Fibroblast of lung (primary cell): ENCODE measurements at regions not wholly inside any gene's neighbourhood (a gene's known extent, or its start where the extent isn't known, plus 50 kb on each side); places are given as distances from the start of the nearest gene placed in this dataset.
A peak's percentile ranks its signal among the peaks of the same experiment; 100 is the strongest.

ENCODE experiments used
- DNase-seq, 2 donors: peaks; one replicate each; pipeline versions ENCODE4 v3.0.0 to v3.0.0-alpha.2; 2010; ENCODE audit warnings: low read depth in 2 of 2
- H2AFZ ChIP-seq: 2 replicates; pipeline ENCODE4 v1.5.1; 2012; ENCODE audit warnings: low read length, control low read depth, inconsistent platforms
- H3K27ac ChIP-seq: 2 replicates; pipeline ENCODE4 v1.5.1; 2011; ENCODE audit warnings: low read length, control low read depth; ENCODE audit not compliant: insufficient read depth
- H3K27me3 ChIP-seq: 2 replicates; pipeline ENCODE4 v1.5.1; 2011; ENCODE audit warnings: mild to moderate bottlenecking, low read length; ENCODE audit not compliant: control insufficient read depth, insufficient read depth
- H3K36me3 ChIP-seq: 2 replicates; pipeline ENCODE4 v1.5.1; 2011; ENCODE audit warnings: low read length; ENCODE audit not compliant: control insufficient read depth, insufficient read depth
- H3K4me1 ChIP-seq: 2 replicates; pipeline ENCODE4 v1.5.1; 2011; ENCODE audit warnings: low read length; ENCODE audit not compliant: control insufficient read depth, insufficient read depth; ENCODE audit errors: extremely low read depth
- H3K4me2 ChIP-seq: 2 replicates; pipeline ENCODE4 v1.5.1; 2011; ENCODE audit warnings: low read length, control low read depth; ENCODE audit not compliant: insufficient read depth; ENCODE audit errors: extremely low read depth
- H3K4me3 ChIP-seq, 4 experiments: fragments of 200-600 bp in 1 of 4; sonication (generic) in 1 of 4; replicated peaks in 1 of 4; 2 replicates each; pipeline ENCODE4 v1.5.1; 2011 to 2016; ENCODE audit warnings: low read length in 4 of 4, low read depth in 3 of 4, mild to moderate bottlenecking in 3 of 4, control low read depth in 2 of 4, inconsistent platforms in 1 of 4, mixed read lengths in 1 of 4; ENCODE audit not compliant: insufficient read depth in 1 of 4; ENCODE audit errors: control extremely low read depth in 1 of 4
- H3K79me2 ChIP-seq: 2 replicates; pipeline ENCODE4 v1.5.1; 2012; ENCODE audit warnings: mild to moderate bottlenecking, low read length, inconsistent platforms; ENCODE audit not compliant: control insufficient read depth, insufficient read depth
- H3K9ac ChIP-seq: 2 replicates; pipeline ENCODE4 v1.5.1; 2011; ENCODE audit warnings: mild to moderate bottlenecking, low read length, control low read depth; ENCODE audit not compliant: insufficient read depth
- H3K9me3 ChIP-seq: 2 replicates; pipeline ENCODE4 v1.5.1; 2012; ENCODE audit warnings: low read depth, low read length; ENCODE audit not compliant: control insufficient read depth, insufficient read depth
- H4K20me1 ChIP-seq: 2 replicates; pipeline ENCODE4 v1.5.1; 2011; ENCODE audit warnings: low read length; ENCODE audit not compliant: control insufficient read depth, insufficient read depth; ENCODE audit errors: extremely low read depth
- EZH2 ChIP-seq: IDR thresholded peaks from 2 replicates; pipeline ENCODE4 v1.5.1; 2012; ENCODE audit warnings: low read length, control low read depth, mild to moderate bottlenecking; ENCODE audit errors: missing control alignments
- TF ChIP-seq, protein P1 (sequence below), 2 donors: IDR thresholded peaks in 1 of 2; conservative IDR thresholded peaks in 1 of 2; 1 replicate in 1 of 2; 2 replicates in 1 of 2; pipeline ENCODE4 v1.5.1; 2011 to 2012; ENCODE audit warnings: low read length in 2 of 2, control low read depth in 1 of 2, inconsistent platforms in 1 of 2, low read depth in 1 of 2, mild to moderate bottlenecking in 1 of 2

- Histone ChIP-seq H2AFZ (no peak overlapping the region), H3K36me3 (no peaks in the 10 kb centered on the region), H3K4me2 (no peak overlapping the region), H3K9ac (no peak overlapping the region), H3K4me1 (no peaks in the 10 kb centered on the region), H4K20me1 (no peaks in the 10 kb centered on the region), H3K27me3 (no peaks in the 10 kb centered on the region), H3K4me3 (no peak overlapping the region), H3K9me3 (no peaks in the 10 kb centered on the region), H3K27ac (no peak overlapping the region), H3K79me2 (no peaks in the 10 kb centered on the region)
- DNase-seq, result no peak
- TF ChIP-seq EZH2, result no peak
- TF ChIP-seq, protein P1, sequence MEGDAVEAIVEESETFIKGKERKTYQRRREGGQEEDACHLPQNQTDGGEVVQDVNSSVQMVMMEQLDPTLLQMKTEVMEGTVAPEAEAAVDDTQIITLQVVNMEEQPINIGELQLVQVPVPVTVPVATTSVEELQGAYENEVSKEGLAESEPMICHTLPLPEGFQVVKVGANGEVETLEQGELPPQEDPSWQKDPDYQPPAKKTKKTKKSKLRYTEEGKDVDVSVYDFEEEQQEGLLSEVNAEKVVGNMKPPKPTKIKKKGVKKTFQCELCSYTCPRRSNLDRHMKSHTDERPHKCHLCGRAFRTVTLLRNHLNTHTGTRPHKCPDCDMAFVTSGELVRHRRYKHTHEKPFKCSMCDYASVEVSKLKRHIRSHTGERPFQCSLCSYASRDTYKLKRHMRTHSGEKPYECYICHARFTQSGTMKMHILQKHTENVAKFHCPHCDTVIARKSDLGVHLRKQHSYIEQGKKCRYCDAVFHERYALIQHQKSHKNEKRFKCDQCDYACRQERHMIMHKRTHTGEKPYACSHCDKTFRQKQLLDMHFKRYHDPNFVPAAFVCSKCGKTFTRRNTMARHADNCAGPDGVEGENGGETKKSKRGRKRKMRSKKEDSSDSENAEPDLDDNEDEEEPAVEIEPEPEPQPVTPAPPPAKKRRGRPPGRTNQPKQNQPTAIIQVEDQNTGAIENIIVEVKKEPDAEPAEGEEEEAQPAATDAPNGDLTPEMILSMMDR (conservative IDR thresholded peaks at IDR 0.05 in 1 of 2, IDR thresholded peaks at IDR 0.05 in 1 of 2; ENCODE audit: low read depth in 1 of 2, low read length in 2 of 2), result no peak
These were observed 328.8 kb upstream of the MAGI2 start for GRCh38 chr7:79782256-79782655.

GRCh38 chr7:79781716-79782115 is 328.2 kb upstream of the MAGI2 start:
- Histone ChIP-seq H3K27ac (no peak overlapping the region), H2AFZ (no peak overlapping the region), H3K4me2 (no peak overlapping the region), H3K9ac (no peak overlapping the region), H3K36me3 (no peaks in the 10 kb centered on the region), H3K4me1 (no peaks in the 10 kb centered on the region), H3K27me3 (no peaks in the 10 kb centered on the region), H3K9me3 (no peaks in the 10 kb centered on the region), H3K79me2 (no peaks in the 10 kb centered on the region), H4K20me1 (no peaks in the 10 kb centered on the region), H3K4me3 (no peak overlapping the region)
- peak in 1 of 2 donors; percentile 33 for DNase-seq
- TF ChIP-seq, protein P1 (conservative IDR thresholded peaks at IDR 0.05 in 1 of 2, IDR thresholded peaks at IDR 0.05 in 1 of 2; ENCODE audit: low read depth in 1 of 2, low read length in 2 of 2), result no peak
- TF ChIP-seq EZH2, result no peak

DNA sequence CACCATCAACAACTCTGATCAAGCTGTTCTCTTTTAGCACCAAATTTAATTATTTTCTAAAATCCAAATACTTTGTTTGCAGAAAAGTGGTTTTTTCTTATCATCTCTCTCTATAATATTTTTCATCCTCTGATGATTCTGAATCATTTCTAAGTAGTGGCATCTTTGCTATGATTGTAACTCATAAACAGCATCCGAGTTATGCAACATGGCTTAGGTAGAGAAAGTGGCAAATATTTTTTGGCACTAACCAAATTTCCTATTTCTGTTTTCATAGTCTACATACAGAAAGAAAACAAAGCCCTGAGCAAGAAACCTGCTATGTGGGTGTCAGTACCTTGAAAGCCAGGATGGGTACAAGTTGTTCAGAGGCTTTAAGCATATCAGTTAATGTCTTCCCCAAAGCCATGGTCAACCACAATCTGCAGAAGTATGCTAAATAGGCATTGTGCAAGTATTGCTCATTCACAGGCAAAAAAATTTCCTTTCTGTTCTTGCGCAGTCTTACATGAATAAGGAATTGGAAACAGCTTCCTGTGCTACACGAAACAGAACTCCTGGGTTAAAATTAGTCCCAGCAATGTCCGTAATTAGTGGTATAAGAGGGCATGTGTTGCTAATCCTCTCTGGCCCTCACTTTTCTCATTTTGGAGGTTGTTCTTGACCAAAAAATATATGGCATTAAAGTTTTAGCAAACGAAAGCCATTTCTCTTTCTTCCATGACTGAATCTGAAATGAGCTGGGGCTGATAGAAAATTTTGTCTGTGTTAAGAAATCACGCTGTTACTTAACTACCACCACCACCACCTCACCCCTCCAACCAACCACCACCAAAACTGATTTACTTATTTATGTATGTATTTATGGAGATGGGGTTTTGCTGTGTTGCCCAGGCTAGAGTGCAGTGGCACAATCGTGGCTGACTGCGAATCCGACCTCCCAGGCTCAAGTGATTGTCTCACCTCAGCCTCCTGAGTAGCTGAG is 325.6 kb upstream of the MAGI2 start:
- Histone ChIP-seq H3K4me2 (no peak overlapping the region), H2AFZ (no peak overlapping the region), H3K4me1 (no peaks in the 10 kb centered on the region), H4K20me1 (no peaks in the 10 kb centered on the region), H3K36me3 (no peaks in the 10 kb centered on the region), H3K27ac (no peak overlapping the region), H3K9me3 (no peaks in the 10 kb centered on the region), H3K4me3 (no peak overlapping the region), H3K79me2 (no peaks in the 10 kb centered on the region), H3K27me3 (no peaks in the 10 kb centered on the region), H3K9ac (no peak overlapping the region)
- peak; percentile 90 to 93 for DNase-seq
- TF ChIP-seq EZH2, result no peak
- TF ChIP-seq, protein P1 (conservative IDR thresholded peaks at IDR 0.05 in 1 of 2, IDR thresholded peaks at IDR 0.05 in 1 of 2; ENCODE audit: low read depth in 1 of 2, low read length in 2 of 2), result no peak
